Stimulated activated CD4-positive, alpha-beta T cell treated with anti-CD3 and anti-CD28 coated beads, Interleukin-2, amount 100 ng/mL, for 24 hours (primary cell): ENCODE measurements at regions not wholly inside any gene's neighbourhood (a gene's known extent, or its start where the extent isn't known, plus 50 kb on each side); places are given as distances from the start of the nearest gene placed in this dataset.
"Not testable (repeated sequence)": the region's sequence is repeated elsewhere in the genome, so short reads cannot be mapped to it uniquely, and the experiment has no call there.

Experiments
- DNase-seq, 2 donors: peaks; one replicate each; pipeline ENCODE4 v3.0.0-alpha.2; 2020

GRCh38 chr5:138702166-138703077 is 50.8 kb upstream of the CTNNA1 start:
- DNase-seq = no peak

- no peak for DNase-seq
Observed at GRCh38 chr5:138701678-138702077, 51.5 kb upstream of the CTNNA1 start.

GRCh38 chr5:138700581-138701362 is 52.5 kb upstream of the CTNNA1 start:
- DNase-seq = no peak

GRCh38 chr5:138699482-138699881 is 53.7 kb upstream of the CTNNA1 start:
- DNase-seq = no peak

- DNase-seq = no peak
Observed at GRCh38 chr5:138698713-138699112, 54.5 kb upstream of the CTNNA1 start.

GRCh38 chr5:138697720-138698360 is 55.4 kb upstream of the CTNNA1 start:
- DNase-seq = no peak

GRCh38 chr5:138696501-138696900 is 56.7 kb upstream of the CTNNA1 start:
- no peak for DNase-seq

- no peak for DNase-seq
Observed at GRCh38 chr5:138695781-138696180, 57.4 kb upstream of the CTNNA1 start.

- DNase-seq = no peak
Observed at GRCh38 chr5:138694146-138694545, 59.1 kb upstream of the CTNNA1 start.

- DNase-seq = no peak
Observed at GRCh38 chr5:138692370-138692769, 60.9 kb upstream of the CTNNA1 start.

GRCh38 chr5:138686668-138687067 is 66.6 kb upstream of the CTNNA1 start:
- DNase-seq = no peak

GRCh38 chr5:138685193-138685745 is 68.0 kb upstream of the CTNNA1 start:
- no peak for DNase-seq

- not testable (repeated sequence) for DNase-seq
Observed at GRCh38 chr5:138682462-138682861, 70.8 kb upstream of the CTNNA1 start.

- DNase-seq = not testable (repeated sequence)
Observed at GRCh38 chr5:138678826-138679225, 74.4 kb upstream of the CTNNA1 start.

- no peak for DNase-seq
Observed at GRCh38 chr5:138677782-138678181, 75.4 kb upstream of the CTNNA1 start.

GRCh38 chr5:138676556-138677193 is 76.5 kb upstream of the CTNNA1 start:
- no peak for DNase-seq

GRCh38 chr5:138676002-138676401 is 77.2 kb upstream of the CTNNA1 start:
- no peak for DNase-seq

- DNase-seq = peak; percentile 17 to 23
Observed at GRCh38 chr5:138668451-138669380, 84.5 kb upstream of the CTNNA1 start.

GRCh38 chr5:138667782-138668331 is 85.4 kb upstream of the CTNNA1 start:
- DNase-seq = not testable (repeated sequence)

GRCh38 chr5:138666226-138666742 is 86.9 kb upstream of the CTNNA1 start:
- DNase-seq = no peak

GRCh38 chr5:138665261-138665660 is 88.0 kb upstream of the CTNNA1 start:
- DNase-seq = no peak
